ENCODE measurements at regions not wholly inside any gene's neighbourhood (a gene's known extent, or its start where the extent isn't known, plus 50 kb on each side); places are given as distances from the start of the nearest gene placed in this dataset.

DNA sequence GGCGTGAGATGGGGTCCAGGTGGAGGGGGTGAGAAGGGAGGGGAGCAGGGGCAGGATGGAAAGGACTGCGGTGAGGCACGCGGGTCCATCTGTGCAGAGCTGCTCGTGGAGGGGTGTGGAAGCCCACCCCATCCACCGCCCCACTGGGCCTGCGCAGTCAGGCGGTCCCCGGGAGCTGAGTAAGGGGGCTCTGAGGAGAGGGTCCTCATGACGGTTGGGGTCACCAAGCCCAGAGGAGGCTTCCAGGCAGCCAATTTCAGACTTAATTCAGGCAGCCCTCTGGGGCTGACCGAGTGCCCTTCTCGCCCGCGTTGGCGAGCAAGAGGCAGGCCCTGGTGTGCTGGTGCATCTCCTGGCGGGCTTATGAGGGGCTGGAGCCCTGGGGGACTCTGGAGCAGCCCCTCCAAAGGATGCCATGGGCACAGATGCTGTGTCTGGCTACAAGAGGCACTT, 115.5 kb downstream of the KIF26A start:
- TF ChIP-seq, protein P1, sequence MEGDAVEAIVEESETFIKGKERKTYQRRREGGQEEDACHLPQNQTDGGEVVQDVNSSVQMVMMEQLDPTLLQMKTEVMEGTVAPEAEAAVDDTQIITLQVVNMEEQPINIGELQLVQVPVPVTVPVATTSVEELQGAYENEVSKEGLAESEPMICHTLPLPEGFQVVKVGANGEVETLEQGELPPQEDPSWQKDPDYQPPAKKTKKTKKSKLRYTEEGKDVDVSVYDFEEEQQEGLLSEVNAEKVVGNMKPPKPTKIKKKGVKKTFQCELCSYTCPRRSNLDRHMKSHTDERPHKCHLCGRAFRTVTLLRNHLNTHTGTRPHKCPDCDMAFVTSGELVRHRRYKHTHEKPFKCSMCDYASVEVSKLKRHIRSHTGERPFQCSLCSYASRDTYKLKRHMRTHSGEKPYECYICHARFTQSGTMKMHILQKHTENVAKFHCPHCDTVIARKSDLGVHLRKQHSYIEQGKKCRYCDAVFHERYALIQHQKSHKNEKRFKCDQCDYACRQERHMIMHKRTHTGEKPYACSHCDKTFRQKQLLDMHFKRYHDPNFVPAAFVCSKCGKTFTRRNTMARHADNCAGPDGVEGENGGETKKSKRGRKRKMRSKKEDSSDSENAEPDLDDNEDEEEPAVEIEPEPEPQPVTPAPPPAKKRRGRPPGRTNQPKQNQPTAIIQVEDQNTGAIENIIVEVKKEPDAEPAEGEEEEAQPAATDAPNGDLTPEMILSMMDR (IDR thresholded peaks at IDR 0.05), result no peak

DNA sequence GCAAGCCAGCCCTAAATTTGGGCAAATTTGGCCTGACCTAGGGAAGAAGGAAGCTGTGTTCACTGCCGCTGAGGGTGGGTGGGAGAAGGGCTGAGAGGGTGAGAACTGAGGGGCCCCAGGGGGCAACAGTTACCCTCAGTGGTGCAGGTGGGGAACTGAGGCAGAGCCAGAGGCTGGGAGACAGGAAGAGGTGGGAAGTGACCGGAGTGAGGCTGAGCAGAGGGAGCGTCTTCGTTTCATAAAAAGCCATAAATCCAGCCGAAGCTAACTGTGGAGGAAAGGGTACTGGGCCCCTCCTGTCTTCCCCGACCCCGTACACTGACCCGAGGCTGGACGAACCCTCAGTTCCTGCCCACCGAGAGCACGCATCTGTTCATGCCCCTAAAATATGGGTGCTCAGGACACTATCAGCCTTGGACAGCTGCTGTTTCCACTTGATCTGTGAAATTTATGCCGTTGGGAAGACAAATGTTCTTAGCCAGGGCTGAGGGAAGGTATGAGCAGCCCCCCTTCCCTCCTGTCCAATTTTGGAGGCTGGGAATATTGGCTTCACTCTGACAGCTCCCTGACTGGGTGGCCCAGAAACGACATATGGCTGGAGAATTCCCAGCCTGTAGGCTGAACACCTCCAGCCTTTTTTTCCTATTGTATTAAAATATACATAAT, 116.5 kb downstream of the KIF26A start:
- H3K9ac ChIP-seq (ENCODE audit: insufficient read depth, low read length, poor library complexity, severe bottlenecking), result no peak overlapping the region
- Mint-ChIP-seq H3K4me1 (no peaks in the 10 kb centered on the region), H3K36me3 (no peaks in the 10 kb centered on the region), H3K27ac (no peak overlapping the region), H3K9me3 (peaks cover 2 to 11% (median 5%) of the 10 kb centered on the region in 7 donors), H3K27me3 (ENCODE audit: low read depth in 3 of 3) (peaks cover 0 to 13% (median 7%) of the 10 kb centered on the region in 3 donors), H3K4me3 (no peak overlapping the region)
- H3K4me3 ChIP-seq (replicated peaks in 1 of 3; ENCODE audit: low read depth in 2 of 3, low read length in 3 of 3), result no peak overlapping the region
- peaks cover 0 to 2% of the 10 kb centered on the region in 2 donors for H3K27me3 ChIP-seq (ENCODE audit: control insufficient read depth in 2 of 2, insufficient read depth in 2 of 2, low read length in 2 of 2)
- H3K4me2 ChIP-seq (replicated peaks; ENCODE audit: extremely low read depth, low read length, poor library complexity, severe bottlenecking), result no peak overlapping the region
- peaks cover 0 to 3% of the 10 kb centered on the region in 2 donors for H3K9me3 ChIP-seq (replicated peaks in 1 of 2; ENCODE audit: control insufficient read depth in 1 of 2, insufficient read depth in 1 of 2, low read length in 2 of 2)
- TF ChIP-seq, protein P1 (IDR thresholded peaks at IDR 0.05), result no peak
- no peaks in the 10 kb centered on the region for H4K20me1 ChIP-seq (ENCODE audit: insufficient read depth, low read length)
- WGBS (ENCODE audit: insufficient coverage), result 19% methylated on average over 10 of the region's 13 CpGs
- intact Hi-C loops (cut with micrococcal nuclease), result no loop called here
- no peak overlapping the region for H3K27ac ChIP-seq (ENCODE audit: low read depth in 1 of 2, low read length in 2 of 2)
- no peak overlapping the region for H2AFZ ChIP-seq (ENCODE audit: insufficient read depth, low read depth, low read length, poor library complexity, severe bottlenecking)
- H3K79me2 ChIP-seq (ENCODE audit: insufficient read depth, low read length), result no peaks in the 10 kb centered on the region
- H3K36me3 ChIP-seq (replicated peaks in 1 of 2; ENCODE audit: control insufficient read depth in 1 of 2, insufficient read depth in 2 of 2, low read length in 2 of 2), result no peaks in the 10 kb centered on the region
- DNase-seq, result no peak
- no peaks in the 10 kb centered on the region for H3K4me1 ChIP-seq (ENCODE audit: control insufficient read depth in 1 of 2, insufficient read depth in 2 of 2, low read length in 2 of 2)

More for the DNA sequence above, 115.5 kb downstream of the KIF26A start:
- no peaks in the 10 kb centered on the region for H3K36me3 Mint-ChIP-seq
- Histone ChIP-seq H3K4me3 (replicated peaks in 1 of 3; ENCODE audit: low read depth in 2 of 3, low read length in 3 of 3) (no peak overlapping the region), H3K9ac (ENCODE audit: insufficient read depth, low read length, poor library complexity, severe bottlenecking) (no peak overlapping the region), H3K9me3 (replicated peaks in 1 of 2; ENCODE audit: control insufficient read depth in 1 of 2, insufficient read depth in 1 of 2, low read length in 2 of 2) (peaks cover 0 to 3% of the 10 kb centered on the region in 2 donors), H4K20me1 (ENCODE audit: insufficient read depth, low read length) (no peaks in the 10 kb centered on the region), H2AFZ (ENCODE audit: insufficient read depth, low read depth, low read length, poor library complexity, severe bottlenecking) (no peak overlapping the region), H3K79me2 (ENCODE audit: insufficient read depth, low read length) (no peaks in the 10 kb centered on the region), H3K27ac (ENCODE audit: low read depth in 1 of 2, low read length in 2 of 2) (no peak overlapping the region), H3K27me3 (ENCODE audit: control insufficient read depth in 2 of 2, insufficient read depth in 2 of 2, low read length in 2 of 2) (no peaks in the 10 kb centered on the region), H3K36me3 (replicated peaks in 1 of 2; ENCODE audit: control insufficient read depth in 1 of 2, insufficient read depth in 2 of 2, low read length in 2 of 2) (no peaks in the 10 kb centered on the region), H3K4me1 (ENCODE audit: control insufficient read depth in 1 of 2, insufficient read depth in 2 of 2, low read length in 2 of 2) (no peaks in the 10 kb centered on the region), H3K4me2 (replicated peaks; ENCODE audit: extremely low read depth, low read length, poor library complexity, severe bottlenecking) (no peak overlapping the region)
- intact Hi-C loops (cut with micrococcal nuclease), result no loop called here
- peaks cover 0 to 12% (median 5%) of the 10 kb centered on the region in 3 donors for H3K27me3 Mint-ChIP-seq (ENCODE audit: low read depth in 3 of 3)
- H3K9me3 Mint-ChIP-seq, result peaks cover 2 to 10% (median 5%) of the 10 kb centered on the region in 7 donors
- H3K4me1 Mint-ChIP-seq, result no peaks in the 10 kb centered on the region
- no peak overlapping the region for H3K4me3 Mint-ChIP-seq
- WGBS (ENCODE audit: insufficient coverage), result 86% methylated on average over 12 of the region's 16 CpGs
- H3K27ac Mint-ChIP-seq, result no peak overlapping the region
- DNase-seq, result no peak

Measured in CD14-positive monocyte (primary cell).